Skeletal muscle satellite cell (primary cell): ENCODE measurements at regions not wholly inside any gene's neighbourhood (a gene's known extent, or its start where the extent isn't known, plus 50 kb on each side); places are given as distances from the start of the nearest gene placed in this dataset.
"Not testable (repeated sequence)": the region's sequence is repeated elsewhere in the genome, so short reads cannot be mapped to it uniquely, and the experiment has no call there.

Experiments used
- H3K27me3 ChIP-seq: 2 replicates; pipeline ENCODE4 v1.7.0; 2013; ENCODE audit warnings: low read length; ENCODE audit not compliant: control insufficient read depth, insufficient read depth
- H3K36me3 ChIP-seq: 2 replicates; pipeline ENCODE4 v1.7.0; 2013; ENCODE audit warnings: mild to moderate bottlenecking, control low read depth, low read length; ENCODE audit not compliant: insufficient read depth
- H3K4me1 ChIP-seq: 2 replicates; pipeline ENCODE4 v1.7.0; 2013; ENCODE audit warnings: low read length; ENCODE audit not compliant: control insufficient read depth, insufficient read depth
- H3K4me2 ChIP-seq: 2 replicates; pipeline ENCODE4 v1.7.0; 2013; ENCODE audit warnings: mild to moderate bottlenecking, low read length
- H3K4me3 ChIP-seq: 2 replicates; pipeline ENCODE4 v1.7.0; 2013; ENCODE audit warnings: low read length
- H3K9ac ChIP-seq: 2 replicates; pipeline ENCODE4 v1.7.0; 2013; ENCODE audit warnings: mild to moderate bottlenecking, low read depth, low read length, moderate library complexity
- H3K9me3 ChIP-seq: replicated peaks from 2 replicates; pipeline ENCODE4 v1.7.0; 2013; ENCODE audit warnings: mild to moderate bottlenecking, control low read depth, low read length

- Histone ChIP-seq H3K9me3 (no peaks in the 10 kb centered on the region), H3K4me1 (no peaks in the 10 kb centered on the region), H3K9ac (no peak overlapping the region), H3K4me3 (no peak overlapping the region), H3K4me2 (no peak overlapping the region), H3K36me3 (peaks cover 6% of the 10 kb centered on the region), H3K27me3 (no peaks in the 10 kb centered on the region)
These were observed 182.8 kb downstream of the UTRN start for GRCh38 chr6:144467921-144468320.

- no peak overlapping the region for H3K9ac ChIP-seq
- H3K36me3 ChIP-seq, result no peaks in the 10 kb centered on the region
- no peak overlapping the region for H3K4me3 ChIP-seq
These were observed 183.6 kb downstream of the UTRN start for GRCh38 chr6:144468709-144469108.

GRCh38 chr6:144469144-144469575 lies 184.0 kb downstream of the UTRN start:
- Histone ChIP-seq H3K4me3 (no peak overlapping the region), H3K4me1 (no peaks in the 10 kb centered on the region), H3K36me3 (peaks cover under 1% of the 10 kb centered on the region), H3K9me3 (no peaks in the 10 kb centered on the region), H3K4me2 (no peak overlapping the region), H3K9ac (no peak overlapping the region), H3K27me3 (no peaks in the 10 kb centered on the region)

More at GRCh38 chr6:144468709-144469108, 183.6 kb downstream of the UTRN start:
- Histone ChIP-seq H3K4me2 (no peak overlapping the region), H3K27me3 (no peaks in the 10 kb centered on the region), H3K4me1 (no peaks in the 10 kb centered on the region), H3K9me3 (no peaks in the 10 kb centered on the region)

- H3K4me1 ChIP-seq, H3K36me3 ChIP-seq, H3K9ac ChIP-seq, H3K9me3 ChIP-seq, H3K4me2 ChIP-seq, H3K27me3 ChIP-seq, H3K4me3 ChIP-seq: not testable (repeated sequence)
These were observed 185.1 kb downstream of the UTRN start for GRCh38 chr6:144470201-144470600.

GRCh38 chr6:144471986-144472385 lies 186.9 kb downstream of the UTRN start:
- Histone ChIP-seq H3K4me1 (no peaks in the 10 kb centered on the region), H3K9ac (no peak overlapping the region), H3K4me2 (no peak overlapping the region), H3K4me3 (no peak overlapping the region), H3K27me3 (no peaks in the 10 kb centered on the region), H3K9me3 (no peaks in the 10 kb centered on the region), H3K36me3 (peaks cover 13% of the 10 kb centered on the region)

- Histone ChIP-seq H3K36me3 (peaks cover 13% of the 10 kb centered on the region), H3K27me3 (no peaks in the 10 kb centered on the region), H3K9ac (no peak overlapping the region), H3K4me3 (no peak overlapping the region), H3K4me2 (no peak overlapping the region), H3K4me1 (no peaks in the 10 kb centered on the region), H3K9me3 (no peaks in the 10 kb centered on the region)
These were observed 189.2 kb downstream of the UTRN start for GRCh38 chr6:144474290-144474689.

- Histone ChIP-seq H3K27me3 (no peaks in the 10 kb centered on the region), H3K9me3 (no peaks in the 10 kb centered on the region), H3K4me2 (no peak overlapping the region), H3K4me3 (no peak overlapping the region), H3K4me1 (no peaks in the 10 kb centered on the region), H3K9ac (no peak overlapping the region), H3K36me3 (peaks cover 16% of the 10 kb centered on the region)
These were observed 189.8 kb downstream of the UTRN start for GRCh38 chr6:144474904-144475303.

GRCh38 chr6:144475411-144475810 lies 190.3 kb downstream of the UTRN start:
- Histone ChIP-seq H3K4me1 (no peaks in the 10 kb centered on the region), H3K36me3 (peaks cover 18% of the 10 kb centered on the region), H3K27me3 (no peaks in the 10 kb centered on the region), H3K4me3 (no peak overlapping the region), H3K4me2 (no peak overlapping the region), H3K9ac (no peak overlapping the region), H3K9me3 (no peaks in the 10 kb centered on the region)

GRCh38 chr6:144476286-144476685 lies 191.2 kb downstream of the UTRN start:
- H3K27me3 ChIP-seq, result no peaks in the 10 kb centered on the region
- H3K4me3 ChIP-seq, result no peak overlapping the region
- peaks cover under 1% of the 10 kb centered on the region for H3K4me1 ChIP-seq
- H3K9ac ChIP-seq, result no peak overlapping the region
- H3K9me3 ChIP-seq, result no peaks in the 10 kb centered on the region
- peaks cover 18% of the 10 kb centered on the region for H3K36me3 ChIP-seq
- H3K4me2 ChIP-seq, result no peak overlapping the region

- H3K9me3 ChIP-seq, result no peaks in the 10 kb centered on the region
- no peak overlapping the region for H3K4me2 ChIP-seq
- peaks cover 18% of the 10 kb centered on the region for H3K36me3 ChIP-seq
- no peaks in the 10 kb centered on the region for H3K27me3 ChIP-seq
- no peak overlapping the region for H3K4me3 ChIP-seq
- peaks cover 6% of the 10 kb centered on the region for H3K4me1 ChIP-seq
- no peak overlapping the region for H3K9ac ChIP-seq
These were observed 192.3 kb downstream of the UTRN start for GRCh38 chr6:144477396-144477795.

- Histone ChIP-seq H3K27me3 (no peaks in the 10 kb centered on the region), H3K4me3 (no peak overlapping the region), H3K9me3 (no peaks in the 10 kb centered on the region), H3K36me3 (peaks cover 18% of the 10 kb centered on the region), H3K9ac (no peak overlapping the region), H3K4me2 (no peak overlapping the region), H3K4me1 (peaks cover 6% of the 10 kb centered on the region)
These were observed 192.7 kb downstream of the UTRN start for GRCh38 chr6:144477856-144478255.

- Histone ChIP-seq H3K4me1 (peaks cover 6% of the 10 kb centered on the region), H3K36me3 (peaks cover 18% of the 10 kb centered on the region), H3K9me3 (no peaks in the 10 kb centered on the region), H3K4me2 (no peak overlapping the region), H3K9ac (no peak overlapping the region), H3K27me3 (no peaks in the 10 kb centered on the region), H3K4me3 (no peak overlapping the region)
These were observed 193.3 kb downstream of the UTRN start for GRCh38 chr6:144478483-144478882.
